ENCODE measurements at regions not wholly inside any gene's neighbourhood (a gene's known extent, or its start where the extent isn't known, plus 50 kb on each side); places are given as distances from the start of the nearest gene placed in this dataset.

DNA sequence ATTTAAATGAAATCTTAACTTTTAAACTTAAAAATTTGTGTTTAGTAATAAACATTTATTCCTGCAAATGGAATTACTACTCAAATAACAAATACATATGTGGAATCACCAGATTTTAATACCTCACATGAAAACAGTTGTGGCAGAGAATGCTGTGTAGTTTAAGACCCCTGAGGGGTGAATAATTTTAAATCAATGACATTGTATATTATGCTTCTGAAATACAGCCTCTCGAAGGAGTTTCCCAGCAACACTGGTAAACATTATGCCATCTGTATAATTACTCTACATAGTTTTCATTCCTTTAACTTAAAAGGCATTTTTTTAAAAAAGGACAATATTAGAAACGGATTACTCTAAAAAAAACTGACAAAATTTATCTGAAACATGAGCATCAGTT lies 2313.3 kb downstream of the ARAP2 start:
- TF ChIP-seq, protein P1, sequence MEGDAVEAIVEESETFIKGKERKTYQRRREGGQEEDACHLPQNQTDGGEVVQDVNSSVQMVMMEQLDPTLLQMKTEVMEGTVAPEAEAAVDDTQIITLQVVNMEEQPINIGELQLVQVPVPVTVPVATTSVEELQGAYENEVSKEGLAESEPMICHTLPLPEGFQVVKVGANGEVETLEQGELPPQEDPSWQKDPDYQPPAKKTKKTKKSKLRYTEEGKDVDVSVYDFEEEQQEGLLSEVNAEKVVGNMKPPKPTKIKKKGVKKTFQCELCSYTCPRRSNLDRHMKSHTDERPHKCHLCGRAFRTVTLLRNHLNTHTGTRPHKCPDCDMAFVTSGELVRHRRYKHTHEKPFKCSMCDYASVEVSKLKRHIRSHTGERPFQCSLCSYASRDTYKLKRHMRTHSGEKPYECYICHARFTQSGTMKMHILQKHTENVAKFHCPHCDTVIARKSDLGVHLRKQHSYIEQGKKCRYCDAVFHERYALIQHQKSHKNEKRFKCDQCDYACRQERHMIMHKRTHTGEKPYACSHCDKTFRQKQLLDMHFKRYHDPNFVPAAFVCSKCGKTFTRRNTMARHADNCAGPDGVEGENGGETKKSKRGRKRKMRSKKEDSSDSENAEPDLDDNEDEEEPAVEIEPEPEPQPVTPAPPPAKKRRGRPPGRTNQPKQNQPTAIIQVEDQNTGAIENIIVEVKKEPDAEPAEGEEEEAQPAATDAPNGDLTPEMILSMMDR (IDR thresholded peaks at IDR 0.05) = no peak
- TF ChIP-seq POLR2A (IDR thresholded peaks at IDR 0.05) (no peak), POLR2AphosphoS5 (IDR thresholded peaks at IDR 0.05) (no peak), EP300 (IDR thresholded peaks at IDR 0.05) (no peak)
